Epithelial cell of proximal tubule (primary cell): ENCODE measurements at regions not wholly inside any gene's neighbourhood (a gene's known extent, or its start where the extent isn't known, plus 50 kb on each side); places are given as distances from the start of the nearest gene placed in this dataset.

ENCODE experiments used
- DNase-seq: peaks from one replicate; pipeline ENCODE4 v3.0.0-alpha.2; 2011; ENCODE audit warnings: low read depth
- H3K4me3 ChIP-seq: 2 replicates; pipeline ENCODE4 v1.5.1; 2011; ENCODE audit warnings: low read depth, mild to moderate bottlenecking, low read length
- TF ChIP-seq, protein P1 (sequence below): conservative IDR thresholded peaks from 2 replicates; pipeline ENCODE4 v1.5.1; 2012; ENCODE audit warnings: low read depth, mild to moderate bottlenecking, low read length

DNA sequence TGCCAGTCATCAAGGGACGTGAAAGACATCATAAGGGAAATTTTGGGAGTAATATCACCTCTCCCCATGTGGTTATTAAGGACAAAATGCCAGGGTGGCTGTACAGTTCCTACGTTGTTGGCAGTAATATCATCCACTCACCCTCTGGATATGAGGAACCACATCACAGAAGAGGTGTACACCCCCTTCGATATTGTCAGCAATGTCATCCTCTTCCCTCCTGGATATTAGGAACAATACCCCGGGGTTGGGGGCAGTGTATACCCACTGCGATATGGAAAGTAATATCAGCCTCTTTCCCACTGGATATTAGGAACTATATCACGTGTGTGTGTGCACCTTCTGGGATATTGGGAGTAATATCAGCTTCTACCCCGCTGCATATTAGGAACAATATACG lies 1933.3 kb downstream of the SUCLG1 start:
- no peak overlapping the region for H3K4me3 ChIP-seq
- no peak for DNase-seq
- TF ChIP-seq, protein P1, sequence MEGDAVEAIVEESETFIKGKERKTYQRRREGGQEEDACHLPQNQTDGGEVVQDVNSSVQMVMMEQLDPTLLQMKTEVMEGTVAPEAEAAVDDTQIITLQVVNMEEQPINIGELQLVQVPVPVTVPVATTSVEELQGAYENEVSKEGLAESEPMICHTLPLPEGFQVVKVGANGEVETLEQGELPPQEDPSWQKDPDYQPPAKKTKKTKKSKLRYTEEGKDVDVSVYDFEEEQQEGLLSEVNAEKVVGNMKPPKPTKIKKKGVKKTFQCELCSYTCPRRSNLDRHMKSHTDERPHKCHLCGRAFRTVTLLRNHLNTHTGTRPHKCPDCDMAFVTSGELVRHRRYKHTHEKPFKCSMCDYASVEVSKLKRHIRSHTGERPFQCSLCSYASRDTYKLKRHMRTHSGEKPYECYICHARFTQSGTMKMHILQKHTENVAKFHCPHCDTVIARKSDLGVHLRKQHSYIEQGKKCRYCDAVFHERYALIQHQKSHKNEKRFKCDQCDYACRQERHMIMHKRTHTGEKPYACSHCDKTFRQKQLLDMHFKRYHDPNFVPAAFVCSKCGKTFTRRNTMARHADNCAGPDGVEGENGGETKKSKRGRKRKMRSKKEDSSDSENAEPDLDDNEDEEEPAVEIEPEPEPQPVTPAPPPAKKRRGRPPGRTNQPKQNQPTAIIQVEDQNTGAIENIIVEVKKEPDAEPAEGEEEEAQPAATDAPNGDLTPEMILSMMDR: no peak

DNA sequence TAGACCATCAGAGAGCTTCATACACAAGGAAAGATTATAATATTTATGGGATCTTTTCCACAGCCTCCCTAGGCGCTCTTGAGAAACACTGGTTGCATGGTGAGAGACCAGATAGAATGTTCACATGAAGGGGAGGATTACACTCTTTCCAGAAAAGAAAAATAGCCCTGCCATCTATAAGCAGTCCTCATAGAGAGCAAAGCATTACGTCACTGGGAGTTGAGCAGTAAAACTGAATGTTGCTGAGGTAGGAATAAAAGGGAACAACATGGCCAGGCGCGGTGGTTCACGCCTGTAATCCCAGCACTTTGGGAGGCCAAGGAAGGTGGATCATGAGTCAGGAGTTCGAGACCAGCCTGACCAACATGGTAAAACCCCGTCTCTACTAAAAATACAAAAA lies 1934.3 kb downstream of the SUCLG1 start:
- DNase-seq: no peak
- no peak overlapping the region for H3K4me3 ChIP-seq
- TF ChIP-seq, protein P1: no peak

DNA sequence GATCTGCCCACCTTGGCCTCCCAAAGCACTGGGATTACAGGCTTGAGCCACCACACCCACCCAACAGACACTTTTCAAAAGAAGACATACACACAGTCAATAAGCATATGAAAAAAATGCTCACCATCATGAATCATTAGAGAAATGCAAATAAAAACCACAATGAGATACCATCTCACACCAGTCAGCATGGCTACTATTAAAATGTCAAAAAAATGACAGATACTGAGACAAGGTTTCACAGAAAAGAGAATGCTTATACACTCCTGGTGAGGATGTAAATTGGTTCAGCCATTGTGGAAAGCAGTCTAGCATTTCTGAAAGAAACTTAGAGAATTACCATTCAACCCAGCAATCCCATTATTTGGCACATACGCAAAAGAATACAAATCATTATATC lies 1947.2 kb downstream of the SUCLG1 start:
- no peak for DNase-seq

DNA sequence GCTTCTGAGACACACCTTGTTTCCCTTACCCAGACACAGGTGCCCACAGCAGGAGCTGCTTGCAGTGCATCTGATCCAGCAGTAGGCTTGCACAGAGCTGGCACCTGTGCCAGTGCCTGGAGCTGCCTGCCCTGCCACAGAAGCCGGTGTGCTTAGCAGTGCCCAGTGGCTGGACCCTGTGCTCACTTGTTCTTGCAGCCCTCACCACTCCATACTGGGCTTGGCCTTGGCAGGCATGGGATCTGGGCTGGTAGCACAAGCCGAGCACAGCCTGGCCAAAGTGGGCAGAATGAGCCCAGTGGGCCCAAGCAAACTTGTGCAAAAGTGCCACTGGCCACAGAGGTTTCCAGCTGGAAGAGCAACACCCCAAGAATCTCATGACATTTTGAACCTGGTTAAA lies 1950.4 kb downstream of the SUCLG1 start:
- H3K4me3 ChIP-seq: no peak overlapping the region
- DNase-seq: no peak
- TF ChIP-seq, protein P1: no peak

More for the DNA sequence above, 1947.2 kb downstream of the SUCLG1 start:
- TF ChIP-seq, protein P1: no peak
- no peak overlapping the region for H3K4me3 ChIP-seq

DNA sequence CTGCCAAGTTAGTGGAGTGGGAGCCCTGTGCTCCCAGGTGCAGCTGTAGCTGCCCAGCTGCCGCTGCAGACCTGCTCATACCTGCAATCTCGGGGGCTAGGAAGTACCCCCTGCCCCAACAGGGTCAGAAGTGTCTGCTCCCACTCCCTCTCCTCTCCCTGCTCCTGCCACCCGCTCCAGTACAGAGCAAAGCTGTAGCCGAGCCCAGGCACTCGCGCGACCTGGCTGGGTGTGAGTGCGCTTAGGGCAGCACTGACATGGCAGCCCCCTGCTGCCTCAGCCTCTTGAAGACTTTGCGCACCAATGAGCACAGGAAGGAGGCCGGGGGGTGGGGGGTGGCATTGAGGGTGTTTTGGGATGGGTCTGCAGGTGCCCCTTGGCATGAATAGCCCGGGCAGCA lies 1951.4 kb downstream of the SUCLG1 start:
- TF ChIP-seq, protein P1: no peak
- DNase-seq: no peak

DNA sequence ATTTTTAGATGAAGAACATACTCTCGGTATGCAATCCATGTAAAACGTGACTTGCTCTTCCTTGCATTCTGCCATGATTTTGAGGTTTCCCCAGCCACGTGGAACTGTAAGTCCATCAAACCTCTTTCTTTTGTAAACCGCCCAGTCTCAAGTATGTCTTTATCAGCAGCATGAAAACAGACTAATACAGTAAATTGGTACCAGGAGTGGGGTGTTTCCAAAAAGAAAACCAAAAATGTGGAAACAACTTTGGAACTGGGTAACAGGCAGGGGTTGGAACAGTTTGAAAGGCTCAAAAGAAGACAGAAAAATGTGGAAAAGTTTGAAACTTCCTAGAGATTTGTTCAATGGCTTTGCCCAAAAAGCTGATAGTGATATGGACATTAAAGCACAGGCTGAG lies 1957.9 kb downstream of the SUCLG1 start:
- DNase-seq: no peak
- TF ChIP-seq, protein P1: no peak

More for the DNA sequence above, 1951.4 kb downstream of the SUCLG1 start:
- H3K4me3 ChIP-seq: no peak overlapping the region

DNA sequence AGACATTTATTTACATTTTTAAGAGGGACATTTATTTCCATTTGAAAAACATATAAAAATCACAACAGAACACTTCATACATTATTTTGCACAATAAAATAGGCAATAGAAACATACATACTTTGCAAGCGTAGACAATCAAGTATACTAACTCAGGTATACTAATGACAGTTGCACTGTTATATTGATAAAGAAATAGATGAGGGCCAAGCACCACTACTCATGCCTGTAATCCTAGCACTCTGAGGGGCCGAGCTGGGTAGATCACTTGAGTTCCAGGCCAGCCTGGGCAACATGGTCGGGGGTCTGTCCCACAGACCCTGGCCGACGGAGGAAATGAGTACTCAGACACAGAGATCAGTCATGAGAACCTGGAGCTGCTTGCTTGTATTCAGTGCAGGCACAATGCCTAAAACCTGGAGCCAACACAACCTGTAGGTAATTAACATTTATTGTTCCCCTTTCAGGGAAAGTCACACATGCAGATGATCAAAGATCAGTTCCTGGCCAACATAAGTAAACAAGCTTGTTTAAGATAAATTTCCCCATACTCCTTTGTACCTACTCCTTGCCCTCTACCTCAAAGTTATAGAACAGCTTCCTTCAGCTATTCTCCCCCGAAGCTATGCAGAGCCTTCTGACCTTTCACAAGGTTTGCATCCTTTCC lies 1960.2 kb downstream of the SUCLG1 start:
- no peak for DNase-seq
- TF ChIP-seq, protein P1: no peak
- H3K4me3 ChIP-seq: no peak overlapping the region

More for the DNA sequence above, 1957.9 kb downstream of the SUCLG1 start:
- H3K4me3 ChIP-seq: no peak overlapping the region
